Adrenal gland (tissue), 9 donors: ENCODE measurements at regions not wholly inside any gene's neighbourhood (a gene's known extent, or its start where the extent isn't known, plus 50 kb on each side); places are given as distances from the start of the nearest gene placed in this dataset.

Experiments
- DNase-seq, 7 donors: peaks; one replicate each; pipeline ENCODE4 v3.0.0-alpha.2; 2019 to 2020
- H3K27ac ChIP-seq, 5 donors: fragments of 200-600 bp; sonication (generic) in 4 of 5; 1 replicate in 3 of 5; 2 replicates in 2 of 5; pipeline versions ENCODE4 v1.5.1 to v1.8.0; 2016 to 2020; ENCODE audit warnings: mild to moderate bottlenecking in 1 of 5
- H3K27me3 ChIP-seq: fragments of 200-600 bp; 2 replicates; pipeline ENCODE4 v1.8.0; 2021
- H3K36me3 ChIP-seq, 2 donors: fragments of 200-600 bp; replicated peaks in 1 of 2; 1 replicate in 1 of 2; 2 replicates in 1 of 2; pipeline versions ENCODE4 v1.5.1 to v1.8.0; 2018 to 2022
- H3K4me1 ChIP-seq, 2 donors: fragments of 200-600 bp; replicated peaks in 1 of 2; 1 replicate in 1 of 2; 2 replicates in 1 of 2; pipeline versions ENCODE4 v1.5.1 to v1.8.0; 2018 to 2021
- H3K4me3 ChIP-seq, 4 donors: fragments of 200-600 bp; sonication (generic) in 3 of 4; one replicate each; pipeline ENCODE4 v1.5.1; 2016 to 2018
- H3K9me3 ChIP-seq, 3 donors: fragments of 200-600 bp; sonication (generic) in 1 of 3; replicated peaks in 1 of 3; 1 replicate in 2 of 3; 2 replicates in 1 of 3; pipeline versions ENCODE4 v1.5.1 to v1.8.0; 2016 to 2021
- POLR2A ChIP-seq, 2 donors: fragments of 450-650 bp; IDR thresholded peaks; one replicate each; pipeline ENCODE4 v1.6.1; 2017; ENCODE audit warnings: antibody characterized with exemption in 2 of 2, mild to moderate bottlenecking in 2 of 2, moderate library complexity in 1 of 2
- WGBS, 4 donors: extraction: QIAGEN DNeasy Blood & Tissue Kit in 2 of 4; methylation state at CpG; one replicate each; pipeline versions ENCODE4 v1.1.5 to v1.1.7; 2013 to 2017; 5-methylcytosine and 5-hydroxymethylcytosine counted together
- intact Hi-C, 2 donors: fragments of 100-400 bp; cut with DNase I; formaldehyde crosslinking; loops; one replicate each; pipeline versions ENCODE4 v1.14.1 to v1.15.0; 2022 to 2023
- TF ChIP-seq, protein P1 (sequence below), 6 experiments: fragments of 450-650 bp in 4 of 6; fragments of 200-600 bp in 2 of 6; sonication (generic) in 1 of 6; IDR thresholded peaks; 1 replicate in 5 of 6; 2 replicates in 1 of 6; pipeline versions ENCODE4 v1.5.1 to v1.8.0; 2016 to 2021; ENCODE audit warnings: antibody characterized with exemption in 6 of 6, mild to moderate bottlenecking in 2 of 6, moderate library complexity in 1 of 6
- donor health status: healthy with polysubstance abuse.
- donor health status: Bipolar disorder and iron deficiency.
- donor health status: DM: yes; HTN: yes; CAD: no.
- donor health status: DM: no; HTN: no; CAD: no.
- donor health status: DM: no; HTN: no; CAD: no.

DNA sequence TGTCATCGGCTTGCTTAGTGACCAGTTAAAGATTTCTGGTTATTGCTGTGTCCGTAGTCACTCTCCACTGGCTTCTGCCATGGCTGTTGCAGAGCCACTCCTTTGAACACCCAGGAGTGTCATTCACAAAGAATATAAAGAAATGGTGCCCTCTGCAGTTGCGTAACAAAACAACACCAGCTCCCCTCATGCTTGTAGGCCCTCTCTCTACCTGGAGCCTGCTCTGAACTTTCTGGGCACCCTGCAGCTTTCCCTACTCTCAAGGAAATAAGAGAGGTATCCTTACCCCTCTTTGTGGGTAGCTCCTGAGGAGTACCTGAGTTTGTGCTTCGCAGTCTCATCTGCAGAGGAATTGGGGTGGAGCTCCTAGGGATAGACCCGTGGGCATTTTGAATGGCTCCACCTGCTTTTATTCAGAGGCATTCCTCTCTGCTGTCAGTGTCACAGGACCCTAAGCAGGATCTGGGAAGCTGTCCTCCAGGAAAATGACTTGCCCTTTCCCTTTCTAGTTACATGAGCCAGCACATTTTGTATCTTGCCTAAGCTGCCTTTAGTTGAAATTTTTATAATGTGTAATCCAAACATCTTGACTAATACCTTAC, 97.2 kb upstream of the TMEM260 start:
- whole genome bisulfite sequencing, 4 donors: 64 to 70% (median 68%) methylated on average over 4 to 5 of the region's 5 CpGs
- H3K9me3 ChIP-seq: no peaks in the 10 kb centered on the region
- TF ChIP-seq POLR2A (IDR thresholded peaks at IDR 0.05): no peak
- TF ChIP-seq, protein P1, sequence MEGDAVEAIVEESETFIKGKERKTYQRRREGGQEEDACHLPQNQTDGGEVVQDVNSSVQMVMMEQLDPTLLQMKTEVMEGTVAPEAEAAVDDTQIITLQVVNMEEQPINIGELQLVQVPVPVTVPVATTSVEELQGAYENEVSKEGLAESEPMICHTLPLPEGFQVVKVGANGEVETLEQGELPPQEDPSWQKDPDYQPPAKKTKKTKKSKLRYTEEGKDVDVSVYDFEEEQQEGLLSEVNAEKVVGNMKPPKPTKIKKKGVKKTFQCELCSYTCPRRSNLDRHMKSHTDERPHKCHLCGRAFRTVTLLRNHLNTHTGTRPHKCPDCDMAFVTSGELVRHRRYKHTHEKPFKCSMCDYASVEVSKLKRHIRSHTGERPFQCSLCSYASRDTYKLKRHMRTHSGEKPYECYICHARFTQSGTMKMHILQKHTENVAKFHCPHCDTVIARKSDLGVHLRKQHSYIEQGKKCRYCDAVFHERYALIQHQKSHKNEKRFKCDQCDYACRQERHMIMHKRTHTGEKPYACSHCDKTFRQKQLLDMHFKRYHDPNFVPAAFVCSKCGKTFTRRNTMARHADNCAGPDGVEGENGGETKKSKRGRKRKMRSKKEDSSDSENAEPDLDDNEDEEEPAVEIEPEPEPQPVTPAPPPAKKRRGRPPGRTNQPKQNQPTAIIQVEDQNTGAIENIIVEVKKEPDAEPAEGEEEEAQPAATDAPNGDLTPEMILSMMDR (IDR thresholded peaks at IDR 0.05): no peak

DNA sequence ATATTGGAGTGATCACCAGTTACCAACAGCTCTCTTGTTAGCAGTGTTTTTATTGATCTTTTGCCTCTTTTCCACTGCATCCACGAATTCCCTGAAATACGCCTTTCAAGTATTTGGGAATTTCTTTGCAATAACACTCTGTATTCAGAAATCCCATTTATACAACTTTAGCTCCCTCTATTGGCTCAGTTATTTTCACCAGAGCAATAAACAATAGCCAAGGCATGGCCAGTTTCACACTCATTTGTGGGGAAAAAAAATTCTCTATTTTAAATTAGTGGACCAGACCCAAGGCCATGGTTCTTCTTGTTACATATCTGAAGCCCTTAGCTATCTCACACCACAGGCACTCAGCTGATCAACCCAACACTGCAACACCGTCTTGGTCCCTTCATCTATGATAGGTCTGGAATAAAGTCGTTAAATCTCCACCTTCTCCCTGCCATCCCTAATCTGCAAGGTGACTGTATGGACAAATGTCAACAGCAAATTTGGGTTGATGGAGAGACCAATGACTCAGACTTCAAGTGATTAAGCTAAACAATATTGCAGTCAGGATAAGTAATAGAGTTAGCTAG, 92.4 kb upstream of the TMEM260 start:
- no peak for TF ChIP-seq POLR2A (IDR thresholded peaks at IDR 0.05)
- TF ChIP-seq, protein P1 (IDR thresholded peaks at IDR 0.05): peak in 4 of 6 experiments; percentile 23 to 46 (median 35)
- WGBS, 4 donors: 60 to 63% (median 62%) methylated on average over 4 of the region's 4 CpGs
- Histone ChIP-seq H3K4me1 (no peaks in the 10 kb centered on the region), H3K36me3 (no peaks in the 10 kb centered on the region), H3K27ac (no peak overlapping the region), H3K4me3 (no peak overlapping the region), H3K9me3 (no peaks in the 10 kb centered on the region), H3K27me3 (no peaks in the 10 kb centered on the region)
- no peak for DNase-seq
- intact Hi-C loops: no loop called here

More for the DNA sequence above, 97.2 kb upstream of the TMEM260 start:
- Histone ChIP-seq H3K4me3 (no peak overlapping the region), H3K27ac (no peak overlapping the region), H3K27me3 (no peaks in the 10 kb centered on the region), H3K4me1 (no peaks in the 10 kb centered on the region), H3K36me3 (no peaks in the 10 kb centered on the region)
- intact Hi-C loops: no loop called here
- DNase-seq: no peak

DNA sequence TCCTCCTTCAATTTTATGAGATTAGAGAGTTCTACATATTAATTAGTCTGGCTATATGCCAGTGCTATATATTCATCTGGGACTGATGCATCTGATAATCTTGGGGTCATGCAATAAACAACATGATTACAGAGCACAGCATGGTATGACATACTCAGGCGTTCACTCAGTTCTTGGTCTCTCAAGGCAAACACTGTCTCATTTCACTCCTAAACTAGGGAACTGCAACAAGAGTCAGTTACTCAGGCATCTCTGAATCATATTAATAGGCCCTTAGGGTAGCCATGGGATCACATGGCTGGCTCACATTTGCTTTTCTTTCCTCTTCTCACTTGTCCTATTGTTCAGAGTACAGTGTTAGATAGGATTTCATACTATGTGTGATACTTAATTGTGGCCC, 91.8 kb upstream of the TMEM260 start:
- Histone ChIP-seq H3K9me3 (no peaks in the 10 kb centered on the region), H3K4me1 (no peaks in the 10 kb centered on the region), H3K4me3 (no peak overlapping the region), H3K27ac (no peak overlapping the region), H3K27me3 (no peaks in the 10 kb centered on the region), H3K36me3 (no peaks in the 10 kb centered on the region)
- no peak for DNase-seq
- no peak for TF ChIP-seq POLR2A (IDR thresholded peaks at IDR 0.05)
- TF ChIP-seq, protein P1 (IDR thresholded peaks at IDR 0.05): no peak
- WGBS, 4 donors: 39 to 53% (median 43%) methylated on average over 1 of the region's 1 CpG
- intact Hi-C loops: no loop called here

DNA sequence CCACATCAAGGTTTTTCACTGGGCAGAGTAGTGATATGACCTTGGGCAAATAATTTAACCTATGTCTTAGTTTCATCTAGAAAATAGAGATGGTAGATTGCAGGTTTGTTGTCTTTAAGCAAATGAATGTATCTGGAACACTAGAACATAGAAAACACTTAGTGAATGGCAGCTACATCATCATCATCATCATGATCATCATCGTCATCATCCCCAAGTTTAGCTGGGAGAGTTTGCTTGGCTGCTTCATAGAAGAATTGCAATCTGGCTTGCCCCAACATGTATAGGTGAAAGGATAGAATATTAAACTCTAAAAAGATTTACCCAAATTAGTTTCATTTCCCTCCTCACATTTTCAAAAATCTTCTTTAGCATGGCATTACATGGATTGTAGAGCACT, 91.3 kb upstream of the TMEM260 start:
- no peaks in the 10 kb centered on the region for H3K36me3 ChIP-seq
- WGBS, 4 donors: 91 to 95% (median 94%) methylated on average over 1 of the region's 1 CpG
- H3K9me3 ChIP-seq: no peaks in the 10 kb centered on the region
- H3K27me3 ChIP-seq: no peaks in the 10 kb centered on the region
- TF ChIP-seq POLR2A (IDR thresholded peaks at IDR 0.05): no peak
- TF ChIP-seq, protein P1 (IDR thresholded peaks at IDR 0.05): no peak
- intact Hi-C loops: no loop called here
- DNase-seq: no peak
- no peak overlapping the region for H3K4me3 ChIP-seq
- H3K27ac ChIP-seq: no peak overlapping the region
- no peaks in the 10 kb centered on the region for H3K4me1 ChIP-seq
